ENCODE measurements at regions not wholly inside any gene's neighbourhood (a gene's known extent, or its start where the extent isn't known, plus 50 kb on each side); places are given as distances from the start of the nearest gene placed in this dataset.

- intact Hi-C loops (cut with micrococcal nuclease; ENCODE audit: unreplicated experiment), result no loop called here
- no peak overlapping the region for H3K27ac ChIP-seq (ENCODE audit: extremely low read length, insufficient read depth, low read length)
- no TSS peak for BruUV-seq (replicated peaks)
- in situ Hi-C loops (cut with HindIII; ENCODE audit: extremely low pct_ligation_motif_present, low pct_unique_long_range_greater_than_20kb), result no loop called here
- no peaks in the 10 kb centered on the region for H3K4me1 ChIP-seq (ENCODE audit: insufficient read depth, low read length)
- H3K27me3 ChIP-seq (ENCODE audit: control insufficient read depth in 1 of 2, insufficient read depth in 2 of 2, low read length in 2 of 2), result no peaks in the 10 kb centered on the region
- H3K4me2 ChIP-seq (ENCODE audit: low read depth, low read length), result no peak overlapping the region
- TF ChIP-seq RFX1 (IDR thresholded peaks at IDR 0.05) (no peak), NKX3-1 (CRISPR knock-in tag; IDR thresholded peaks at IDR 0.05) (no peak), FOXA1 (IDR thresholded peaks at IDR 0.05) (no peak), FOXA1 (CRISPR knock-in tag; IDR thresholded peaks at IDR 0.05) (no peak), RAD21 (CRISPR knock-in tag; IDR thresholded peaks at IDR 0.05) (no peak), PHF5A (CRISPR knock-in tag; IDR thresholded peaks at IDR 0.05; ENCODE audit: low read depth, unreplicated experiment) (no peak), NAIF1 (CRISPR knock-in tag; IDR thresholded peaks at IDR 0.05; ENCODE audit: borderline replicate concordance) (no peak)
- ATAC-seq (no peak), DNase-seq (ENCODE audit: low spot score) (no peak), FAIRE-seq (no peak)
- H4K20me1 ChIP-seq (ENCODE audit: insufficient read depth, low read length), result no peaks in the 10 kb centered on the region
- H3K79me2 ChIP-seq (ENCODE audit: insufficient read depth, low read length), result no peaks in the 10 kb centered on the region
- WGBS (ENCODE audit: low lambda C conversion rate), result 32% methylated on average over 2 of the region's 2 CpGs
- no peak overlapping the region for H2AFZ ChIP-seq (ENCODE audit: low read length)
- CTCF ChIA-PET (ENCODE audit: low intra/inter-chr PET ratio, low total read pairs), result no interaction called here
- H3K4me3 ChIP-seq (replicated peaks in 1 of 3; ENCODE audit: insufficient read depth in 1 of 3, low read depth in 2 of 3, low read length in 3 of 3), result no peak overlapping the region
- POLR2A ChIA-PET, result no interaction called here
- peaks cover 24% of the 10 kb centered on the region for H3K9me3 ChIP-seq (ENCODE audit: low read length)
- H3K36me3 ChIP-seq (replicated peaks in 1 of 2; ENCODE audit: control insufficient read depth in 1 of 2, insufficient read depth in 2 of 2, low read length in 2 of 2), result no peaks in the 10 kb centered on the region
- no peak overlapping the region for H3K9ac ChIP-seq (ENCODE audit: insufficient read depth, low read depth, low read length)
Measured at GRCh38 chr1:79255421-79255820, 248.9 kb upstream of the ADGRL4 start.

- Histone ChIP-seq H3K27ac (ENCODE audit: extremely low read length, insufficient read depth, low read length) (no peak overlapping the region), H2AFZ (ENCODE audit: low read length) (no peak overlapping the region), H3K27me3 (ENCODE audit: control insufficient read depth in 1 of 2, insufficient read depth in 2 of 2, low read length in 2 of 2) (no peaks in the 10 kb centered on the region), H4K20me1 (ENCODE audit: insufficient read depth, low read length) (no peaks in the 10 kb centered on the region), H3K9ac (ENCODE audit: insufficient read depth, low read depth, low read length) (no peak overlapping the region), H3K36me3 (replicated peaks in 1 of 2; ENCODE audit: control insufficient read depth in 1 of 2, insufficient read depth in 2 of 2, low read length in 2 of 2) (no peaks in the 10 kb centered on the region), H3K4me2 (ENCODE audit: low read depth, low read length) (no peak overlapping the region), H3K4me1 (ENCODE audit: insufficient read depth, low read length) (no peaks in the 10 kb centered on the region), H3K9me3 (ENCODE audit: low read length) (peaks cover 43% of the 10 kb centered on the region), H3K79me2 (ENCODE audit: insufficient read depth, low read length) (no peaks in the 10 kb centered on the region), H3K4me3 (replicated peaks in 1 of 3; ENCODE audit: insufficient read depth in 1 of 3, low read depth in 2 of 3, low read length in 3 of 3) (no peak overlapping the region)
- POLR2A ChIA-PET, result no interaction called here
- in situ Hi-C loops (cut with HindIII; ENCODE audit: extremely low pct_ligation_motif_present, low pct_unique_long_range_greater_than_20kb) (no loop called here), intact Hi-C loops (cut with micrococcal nuclease; ENCODE audit: unreplicated experiment) (no loop called here)
- DNase-seq (ENCODE audit: low spot score) (no peak), ATAC-seq (no peak), FAIRE-seq (no peak)
- no TSS peak for BruUV-seq (replicated peaks)
- CTCF ChIA-PET (ENCODE audit: low intra/inter-chr PET ratio, low total read pairs), result no interaction called here
- WGBS (ENCODE audit: low lambda C conversion rate), result 20% methylated on average over 3 of the region's 3 CpGs
- TF ChIP-seq ZNF674 (CRISPR knock-in tag; IDR thresholded peaks at IDR 0.05; ENCODE audit: low read depth) (no peak), HNF4G (IDR thresholded peaks at IDR 0.05; ENCODE audit: borderline replicate concordance, low read depth, low read length) (no peak), HNF4G (CRISPR knock-in tag; IDR thresholded peaks at IDR 0.05; ENCODE audit: borderline replicate concordance, low read depth) (no peak), ZNF557 (CRISPR knock-in tag; IDR thresholded peaks at IDR 0.05) (no peak), SSRP1 (CRISPR knock-in tag; IDR thresholded peaks at IDR 0.05) (no peak), BRD4 (CRISPR knock-in tag; IDR thresholded peaks at IDR 0.05) (no peak), EHMT2 (IDR thresholded peaks at IDR 0.05; ENCODE audit: borderline replicate concordance, low read depth, low read length) (no peak), ZFP37 (CRISPR knock-in tag; IDR thresholded peaks at IDR 0.05; ENCODE audit: borderline replicate concordance) (no peak), RAD51 (IDR thresholded peaks at IDR 0.05; ENCODE audit: borderline replicate concordance) (no peak), MTA1 (CRISPR knock-in tag; IDR thresholded peaks at IDR 0.05; ENCODE audit: borderline replicate concordance) (no peak), GATAD2A (CRISPR knock-in tag; IDR thresholded peaks at IDR 0.05) (no peak), ZNF234 (CRISPR knock-in tag; conservative IDR thresholded peaks at IDR 0.05) (no peak), SYNCRIP (IDR thresholded peaks at IDR 0.05; ENCODE audit: insufficient read depth, low read depth, low read length) (no peak), CBX5 (CRISPR knock-in tag; IDR thresholded peaks at IDR 0.05; ENCODE audit: borderline replicate concordance) (no peak)
- TF ChIP-seq, protein P1, sequence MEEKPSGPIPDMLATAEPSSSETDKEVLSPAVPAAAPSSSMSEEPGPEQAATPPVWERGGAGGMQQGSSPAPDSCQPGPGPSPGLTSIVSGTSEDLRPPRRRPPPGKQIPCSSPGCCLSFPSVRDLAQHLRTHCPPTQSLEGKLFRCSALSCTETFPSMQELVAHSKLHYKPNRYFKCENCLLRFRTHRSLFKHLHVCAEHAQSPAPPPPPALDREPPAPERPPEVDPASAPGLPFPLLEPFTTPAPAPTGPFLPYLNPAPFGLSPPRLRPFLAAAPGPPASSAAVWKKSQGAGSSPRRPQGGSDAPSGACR (CRISPR knock-in tag; IDR thresholded peaks at IDR 0.05), result no peak
- TF ChIP-seq, protein P2, sequence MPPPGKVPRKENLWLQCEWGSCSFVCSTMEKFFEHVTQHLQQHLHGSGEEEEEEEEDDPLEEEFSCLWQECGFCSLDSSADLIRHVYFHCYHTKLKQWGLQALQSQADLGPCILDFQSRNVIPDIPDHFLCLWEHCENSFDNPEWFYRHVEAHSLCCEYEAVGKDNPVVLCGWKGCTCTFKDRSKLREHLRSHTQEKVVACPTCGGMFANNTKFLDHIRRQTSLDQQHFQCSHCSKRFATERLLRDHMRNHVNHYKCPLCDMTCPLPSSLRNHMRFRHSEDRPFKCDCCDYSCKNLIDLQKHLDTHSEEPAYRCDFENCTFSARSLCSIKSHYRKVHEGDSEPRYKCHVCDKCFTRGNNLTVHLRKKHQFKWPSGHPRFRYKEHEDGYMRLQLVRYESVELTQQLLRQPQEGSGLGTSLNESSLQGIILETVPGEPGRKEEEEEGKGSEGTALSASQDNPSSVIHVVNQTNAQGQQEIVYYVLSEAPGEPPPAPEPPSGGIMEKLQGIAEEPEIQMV (CRISPR knock-in tag; IDR thresholded peaks at IDR 0.05; ENCODE audit: low read depth), result no peak
Measured at GRCh38 chr1:79252598-79252997, 246.1 kb upstream of the ADGRL4 start.

Measured in HepG2 (cell line).